Effector CD4-positive, alpha-beta T cell (primary cell): ENCODE measurements at regions not wholly inside any gene's neighbourhood (a gene's known extent, or its start where the extent isn't known, plus 50 kb on each side); places are given as distances from the start of the nearest gene placed in this dataset.

Source experiments
- DNase-seq: peaks from one replicate; pipeline ENCODE4 v3.0.0-alpha.2; 2020

DNA sequence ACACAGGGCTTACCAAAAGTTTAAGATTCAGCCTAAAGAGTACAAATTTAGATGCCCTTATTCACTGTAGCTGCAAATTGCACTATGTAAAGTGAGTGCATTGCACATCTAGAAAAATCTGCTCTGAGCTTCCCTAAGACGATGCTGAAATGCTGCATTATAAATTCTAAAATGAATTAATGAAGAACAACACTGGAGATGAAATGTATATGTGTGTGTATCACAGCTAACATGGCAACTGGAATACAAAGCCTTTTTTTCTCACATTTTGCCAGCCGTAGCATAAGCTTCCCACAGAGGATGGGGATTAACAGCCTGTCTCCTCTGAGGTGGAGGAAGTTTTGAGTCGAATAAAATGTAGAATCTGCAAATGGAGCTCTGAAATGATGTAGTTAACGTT is 338.3 kb upstream of the ZEB2 start:
- no peak for DNase-seq

- DNase-seq = no peak
Observed at GRCh38 chr2:144854596-144854995, 334.7 kb upstream of the ZEB2 start.

DNA sequence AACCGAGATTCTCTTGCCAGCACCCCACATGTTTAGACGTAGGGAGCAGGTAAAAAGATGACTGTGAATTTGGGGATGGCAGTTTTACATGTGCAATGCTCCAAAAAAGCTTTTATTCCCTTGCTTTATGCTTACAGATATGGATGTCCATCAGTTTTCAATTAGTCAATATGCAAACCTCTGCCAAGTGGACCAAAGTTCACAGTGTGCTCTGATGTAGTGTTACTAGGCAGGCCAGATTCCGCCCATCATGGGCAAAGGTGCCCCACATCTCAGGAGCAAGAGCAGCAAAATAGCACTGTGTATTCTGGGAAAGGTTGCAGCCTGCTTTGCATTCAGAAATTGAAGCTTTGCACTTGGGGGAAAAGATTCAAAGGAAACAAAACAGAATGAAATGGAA is 329.7 kb upstream of the ZEB2 start:
- DNase-seq = no peak

DNA sequence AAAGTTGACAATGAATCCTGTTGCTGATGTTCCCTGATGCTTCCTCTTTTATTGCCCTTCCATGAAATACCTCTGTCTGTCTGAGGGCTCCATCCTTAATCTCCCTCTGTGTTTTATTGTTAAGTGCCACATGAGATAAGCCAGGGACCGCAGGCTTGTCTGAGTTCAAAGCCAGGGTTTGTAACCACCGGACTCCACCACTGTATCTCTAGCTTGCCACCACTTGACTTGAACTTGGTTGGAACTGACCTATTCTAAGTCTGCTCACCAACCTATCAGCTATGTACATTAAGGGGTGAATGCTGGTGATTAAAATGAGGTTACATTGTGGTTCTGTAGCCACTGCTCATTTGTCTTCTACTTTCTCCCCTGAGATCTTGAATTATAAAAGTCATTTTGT is 328.5 kb upstream of the ZEB2 start:
- no peak for DNase-seq

DNA sequence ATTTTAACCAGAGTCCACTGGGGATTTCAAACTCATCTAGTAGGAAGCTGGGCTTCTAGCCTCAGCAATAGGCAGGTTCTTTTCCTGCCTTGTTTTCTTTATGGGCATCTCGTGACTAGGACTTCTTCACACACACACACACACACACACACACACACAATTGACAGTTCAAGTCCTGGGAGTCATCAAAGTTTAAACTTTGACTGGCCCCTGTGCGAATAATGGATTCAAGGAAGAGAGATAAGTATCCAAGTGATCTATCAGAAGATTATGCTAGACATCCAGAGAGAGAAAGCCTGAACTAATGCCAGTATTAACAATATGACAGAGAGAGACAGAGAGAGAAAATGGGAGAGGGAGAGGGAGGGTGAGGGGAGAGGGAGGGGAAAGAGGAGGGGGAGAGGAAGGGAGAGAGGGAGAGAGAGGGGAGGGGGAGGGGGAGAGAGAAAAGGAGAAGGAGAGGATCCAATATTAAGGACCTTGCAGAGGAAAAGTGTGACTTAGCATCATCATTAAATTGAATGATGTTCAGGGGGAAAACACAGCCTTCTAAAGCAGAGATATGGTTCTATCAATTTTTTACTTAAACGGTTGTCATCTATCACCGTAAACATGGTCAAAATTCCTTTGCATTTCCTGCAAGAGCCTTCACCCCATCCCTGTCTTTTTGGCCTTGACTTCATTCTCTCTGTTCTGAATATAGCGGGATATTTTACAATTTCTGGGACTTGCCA is 327.6 kb upstream of the ZEB2 start:
- no peak for DNase-seq

DNA sequence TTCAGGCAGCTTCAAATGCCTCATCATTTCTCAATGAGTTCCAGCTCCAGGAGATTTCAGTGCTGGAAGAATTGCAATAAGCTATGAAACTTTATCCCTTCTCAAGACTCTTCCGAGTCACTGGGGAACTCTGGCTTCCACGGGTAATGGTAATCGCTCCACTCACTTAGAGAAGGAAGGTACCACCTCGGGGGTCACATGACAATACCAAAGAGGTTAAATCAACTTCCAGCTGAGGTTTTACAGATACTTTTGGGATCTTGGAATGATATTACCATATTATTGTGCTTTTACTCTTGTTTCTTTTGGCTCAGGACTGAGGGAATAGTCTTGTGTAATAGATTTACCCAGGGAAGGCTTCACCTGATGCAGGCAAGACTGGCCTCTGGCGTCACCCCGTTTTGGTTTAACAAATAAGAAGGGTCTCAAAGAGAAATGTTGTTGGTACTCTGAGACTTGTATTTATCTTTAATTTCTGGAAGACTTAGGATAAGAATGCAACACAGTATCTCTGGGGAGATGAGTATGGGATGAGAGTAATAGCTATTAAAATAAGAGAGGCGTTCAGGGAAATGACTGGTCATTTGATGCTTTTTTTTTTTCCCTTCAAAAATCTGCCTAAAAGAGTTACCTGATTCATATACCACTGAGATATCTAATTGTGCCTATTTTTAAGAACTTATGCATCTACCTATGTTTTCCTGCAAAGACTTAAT is 316.9 kb upstream of the ZEB2 start:
- no peak for DNase-seq

DNA sequence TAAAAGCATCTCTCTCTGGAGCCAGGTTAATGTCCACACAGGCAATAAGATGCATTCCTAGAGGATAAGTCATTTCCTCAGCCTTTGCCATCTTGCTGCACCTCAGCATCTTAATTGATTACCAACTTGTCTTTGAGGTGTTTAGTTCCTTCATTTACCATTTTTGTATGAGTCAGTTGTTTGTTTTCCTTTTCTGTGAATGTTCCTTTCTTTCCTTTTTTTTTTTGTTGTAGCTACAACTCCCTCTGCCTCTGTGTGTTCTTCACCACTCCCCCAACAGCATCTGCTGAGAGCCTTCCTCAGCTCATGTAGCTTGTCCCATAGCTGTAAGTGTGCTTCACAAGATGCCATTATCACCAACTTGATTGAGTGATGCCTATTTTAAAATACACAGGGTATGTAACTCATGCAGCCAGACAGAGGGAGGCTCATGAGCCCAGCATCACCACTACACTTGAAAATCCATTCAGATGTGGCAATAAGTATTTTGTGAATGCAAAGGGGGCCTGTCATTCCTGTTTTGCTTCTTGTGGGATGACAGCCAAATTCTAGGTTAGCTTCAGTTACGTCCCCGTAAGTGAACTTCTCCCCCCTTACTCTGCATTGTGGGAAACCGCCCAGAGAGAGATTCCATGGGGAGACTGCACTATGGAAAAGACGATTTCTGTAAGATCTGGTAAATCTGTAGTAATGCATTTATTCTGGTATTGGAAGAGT is 315.9 kb upstream of the ZEB2 start:
- DNase-seq = no peak

GRCh38 chr2:144834998-144835633 is 315.2 kb upstream of the ZEB2 start:
- DNase-seq = no peak

- no peak for DNase-seq
Observed at GRCh38 chr2:144834363-144834762, 314.4 kb upstream of the ZEB2 start.

- no peak for DNase-seq
Observed at GRCh38 chr2:144833075-144833637, 313.2 kb upstream of the ZEB2 start.

DNA sequence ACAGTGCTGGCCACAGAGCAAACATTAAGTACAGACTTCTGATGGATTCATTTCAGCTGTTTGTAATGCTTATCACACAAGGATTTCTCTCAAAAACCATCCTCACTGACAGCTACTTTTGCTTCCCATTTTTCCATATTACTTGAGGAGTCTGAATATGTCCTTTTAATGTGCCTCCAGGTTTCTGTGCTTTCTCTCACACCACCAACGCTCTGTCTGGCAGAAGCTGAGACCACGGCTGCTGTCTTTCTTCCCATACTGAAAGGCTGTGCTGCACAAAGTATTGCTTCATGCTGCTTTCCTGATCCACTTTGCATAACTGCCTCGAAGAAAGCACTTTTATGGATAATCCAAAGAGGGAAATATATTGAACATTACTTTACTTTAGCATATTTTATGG is 312.1 kb upstream of the ZEB2 start:
- no peak for DNase-seq

GRCh38 chr2:144830543-144830942 is 310.6 kb upstream of the ZEB2 start:
- no peak for DNase-seq

- DNase-seq = no peak
Observed at GRCh38 chr2:144827404-144827803, 307.5 kb upstream of the ZEB2 start.

DNA sequence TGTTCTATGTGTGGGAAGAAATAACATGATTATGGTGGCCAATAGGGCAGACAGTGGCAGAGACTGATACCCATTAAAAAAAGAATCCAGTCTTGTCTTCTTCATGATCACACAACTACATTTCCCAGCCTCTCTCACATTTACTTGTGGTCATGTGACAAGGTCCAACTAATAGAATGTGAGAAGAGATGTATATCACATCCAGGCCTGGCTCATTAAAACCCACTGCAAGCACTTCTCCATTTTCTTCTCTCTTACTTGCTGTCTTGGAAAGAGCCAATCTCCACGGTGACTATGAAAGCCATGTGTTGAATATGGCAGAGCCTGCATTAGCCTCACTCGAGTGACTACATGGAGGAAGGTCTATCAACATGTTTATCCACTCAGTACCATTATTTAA is 306.2 kb upstream of the ZEB2 start:
- no peak for DNase-seq

DNA sequence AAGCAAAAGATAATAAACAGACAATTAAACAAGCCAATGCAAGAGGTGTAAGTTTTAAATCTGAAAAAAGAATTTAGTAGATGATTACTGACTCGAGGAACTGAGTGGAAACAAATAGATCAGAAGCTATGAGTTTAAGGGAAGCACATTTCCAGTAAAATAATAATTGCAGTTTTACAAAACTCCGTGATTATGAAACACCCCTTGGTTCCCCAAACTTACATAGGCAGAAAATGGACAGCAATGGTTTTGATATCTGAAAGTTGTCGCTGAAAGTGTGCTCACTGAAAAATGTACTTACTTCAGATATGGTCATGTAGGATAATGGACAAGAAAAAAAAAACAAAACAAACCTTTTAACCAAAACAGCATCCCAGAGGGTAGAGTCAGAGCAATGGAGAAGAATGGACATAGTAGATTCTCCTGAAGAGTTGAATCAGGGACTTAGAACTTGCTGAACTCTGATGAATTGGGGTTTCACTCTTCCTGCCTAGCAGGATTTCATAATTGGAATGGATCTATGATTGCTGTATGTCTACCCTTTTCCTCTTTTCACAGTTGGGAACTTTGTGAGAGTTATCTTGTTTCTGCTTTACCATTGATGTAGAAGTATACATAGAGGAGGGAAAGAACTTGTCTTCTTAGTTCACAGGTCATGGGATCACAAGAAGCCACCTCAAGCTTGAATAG is 305.6 kb upstream of the ZEB2 start:
- no peak for DNase-seq

GRCh38 chr2:144824306-144825080 is 304.6 kb upstream of the ZEB2 start:
- no peak for DNase-seq

DNA sequence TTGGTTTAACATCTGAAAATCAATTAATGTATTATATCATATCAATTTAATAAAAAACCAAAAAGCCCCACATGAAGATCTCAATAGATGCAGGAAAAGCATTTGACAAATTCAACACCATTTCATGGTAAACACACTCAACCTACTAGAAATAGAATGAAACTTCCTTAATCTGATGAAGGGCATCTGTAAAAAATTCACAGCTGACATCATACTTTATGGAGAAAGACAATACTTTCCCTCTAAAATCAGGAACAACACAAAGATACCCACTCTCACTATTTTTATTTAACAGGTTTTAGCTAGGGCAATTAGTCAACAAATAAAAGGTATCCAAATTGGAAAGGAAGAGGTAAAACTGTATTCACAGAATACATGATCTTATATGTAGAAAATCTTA is 303.0 kb upstream of the ZEB2 start:
- no peak for DNase-seq

DNA sequence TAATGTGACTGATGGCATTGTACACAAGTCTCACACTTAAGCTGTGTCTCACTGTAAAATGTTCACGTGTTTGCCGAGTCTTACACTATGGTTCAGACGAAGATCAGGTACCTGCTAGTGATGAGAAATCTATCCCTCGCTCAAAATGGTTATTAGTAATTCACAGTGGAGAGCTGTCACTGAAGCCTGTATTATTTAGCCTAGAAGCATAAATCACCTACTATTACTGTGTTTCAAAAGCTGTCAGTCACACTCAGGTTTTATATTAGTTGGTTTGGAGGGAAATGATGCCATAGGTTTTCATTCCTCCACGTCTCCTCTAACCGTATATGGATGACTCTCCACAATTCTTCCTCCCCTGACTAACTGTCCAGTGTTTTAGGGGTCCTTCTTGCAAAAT is 292.4 kb upstream of the ZEB2 start:
- DNase-seq = no peak

DNA sequence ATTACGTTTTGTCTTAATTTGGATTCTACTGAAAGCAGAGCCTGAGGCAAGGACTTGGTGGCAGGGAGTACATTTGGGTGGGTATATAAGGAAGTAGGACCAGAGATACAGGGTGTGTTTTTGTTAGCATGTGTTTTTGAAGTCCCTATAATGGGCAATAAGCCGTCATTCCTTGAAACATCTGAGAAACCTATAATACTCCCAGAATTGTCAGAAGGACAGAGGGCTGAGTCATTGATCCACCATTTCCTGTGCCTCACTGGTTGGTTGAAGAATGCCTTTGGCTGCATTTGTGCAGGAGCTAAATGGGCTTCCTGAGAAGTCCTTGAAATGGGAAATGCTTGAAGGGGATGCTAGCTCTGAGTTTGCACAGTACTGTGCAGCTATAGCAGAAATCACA is 281.8 kb upstream of the ZEB2 start:
- DNase-seq = no peak

- no peak for DNase-seq
Observed at GRCh38 chr2:144801325-144801724, 281.4 kb upstream of the ZEB2 start.

DNA sequence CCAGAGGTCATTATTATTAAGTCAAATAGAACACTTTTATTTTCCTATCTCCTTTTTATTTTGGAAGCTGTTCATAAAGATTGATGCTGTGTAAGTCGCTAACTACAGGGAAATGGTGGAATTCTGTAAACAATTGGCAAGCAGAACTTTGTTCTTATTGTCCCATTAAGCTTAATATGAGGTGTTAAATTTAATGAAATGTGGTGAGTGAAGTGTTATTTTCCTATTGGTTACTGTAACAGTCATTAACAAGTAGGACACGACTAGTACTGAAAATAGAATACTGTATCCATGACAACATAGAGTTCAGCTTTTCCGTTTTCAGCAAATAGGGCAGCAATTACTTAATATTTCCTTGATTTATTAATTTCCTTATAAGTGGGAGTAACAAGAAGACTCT is 279.1 kb upstream of the ZEB2 start:
- DNase-seq = no peak

DNA sequence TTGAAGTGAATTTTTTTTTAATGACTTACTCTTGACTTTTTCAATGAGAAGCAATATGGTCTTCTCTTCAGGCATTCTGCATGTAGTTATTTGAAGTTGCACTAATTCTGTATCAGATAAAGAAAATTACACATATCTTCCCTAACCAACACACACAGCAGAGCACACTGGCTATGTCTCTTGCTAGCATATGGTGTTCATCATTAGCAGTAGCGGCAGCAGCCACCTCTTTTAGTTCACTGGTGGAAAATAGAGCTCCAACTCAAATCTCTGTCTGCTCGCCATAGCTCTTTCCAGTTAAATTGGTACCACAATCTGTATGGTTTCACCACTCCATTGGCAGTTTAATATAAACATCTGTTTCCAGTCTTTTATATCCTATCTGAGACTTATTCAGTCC is 278.1 kb upstream of the ZEB2 start:
- DNase-seq = no peak
